Brain pericyte (primary cell): ENCODE measurements at regions not wholly inside any gene's neighbourhood (a gene's known extent, or its start where the extent isn't known, plus 50 kb on each side); places are given as distances from the start of the nearest gene placed in this dataset.

Source experiments
- DNase-seq: peaks from one replicate; pipeline ENCODE4 v3.0.0-alpha.2; 2012; ENCODE audit warnings: low read depth, low spot score

DNA sequence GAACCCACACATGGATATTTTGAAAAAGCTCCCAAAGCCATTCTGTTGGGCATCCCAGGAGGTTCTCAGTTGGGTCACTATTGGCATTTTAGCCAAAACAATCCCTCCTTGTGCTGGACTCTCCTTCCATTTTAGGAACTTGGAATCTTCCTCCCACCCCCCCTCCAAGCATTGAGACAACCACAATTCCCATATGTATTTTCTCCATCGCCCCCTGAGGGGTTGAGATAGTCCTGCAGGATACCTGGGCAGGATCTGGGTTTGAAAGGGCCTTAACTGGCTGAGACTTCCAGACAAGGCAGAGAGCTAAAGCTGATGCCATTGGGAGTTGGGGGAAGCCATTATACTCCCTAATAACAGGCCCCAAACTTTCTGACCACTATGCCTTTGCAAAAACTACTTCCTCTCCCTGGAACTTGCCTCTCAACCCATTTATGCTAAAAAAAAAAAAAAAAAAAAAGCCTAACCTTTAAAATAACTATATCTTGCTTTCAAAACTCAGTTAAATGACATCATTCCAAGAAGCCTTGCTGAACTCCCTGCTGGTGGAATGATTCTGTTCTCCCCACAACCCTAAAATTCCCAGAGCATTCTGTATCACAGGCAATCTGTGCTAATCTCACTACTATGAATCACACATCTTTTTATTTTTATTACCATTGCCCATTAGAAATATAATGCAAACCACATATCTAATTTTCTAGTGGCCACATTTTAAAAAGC lies 77.5 kb upstream of the PDE1C start:
- DNase-seq = no peak

DNA sequence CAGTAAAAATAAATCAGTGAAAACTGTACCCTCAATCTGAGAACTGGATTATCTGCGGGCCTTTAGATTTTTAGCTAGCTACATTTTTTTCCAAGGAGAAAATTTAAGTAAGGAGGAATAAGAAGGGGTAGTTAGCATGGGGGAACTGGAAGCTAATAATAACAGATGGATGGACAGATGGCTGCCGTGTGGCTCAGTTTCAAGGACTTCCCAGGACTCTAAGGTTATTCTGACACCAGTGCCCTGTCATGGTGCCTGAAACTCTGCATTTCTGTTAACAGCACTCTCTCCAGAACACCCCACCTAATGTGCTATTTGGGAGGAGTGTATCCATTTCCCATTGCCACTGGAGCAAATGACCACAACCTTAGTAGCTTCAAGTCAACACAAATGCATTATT lies 75.7 kb upstream of the PDE1C start:
- DNase-seq = no peak

DNA sequence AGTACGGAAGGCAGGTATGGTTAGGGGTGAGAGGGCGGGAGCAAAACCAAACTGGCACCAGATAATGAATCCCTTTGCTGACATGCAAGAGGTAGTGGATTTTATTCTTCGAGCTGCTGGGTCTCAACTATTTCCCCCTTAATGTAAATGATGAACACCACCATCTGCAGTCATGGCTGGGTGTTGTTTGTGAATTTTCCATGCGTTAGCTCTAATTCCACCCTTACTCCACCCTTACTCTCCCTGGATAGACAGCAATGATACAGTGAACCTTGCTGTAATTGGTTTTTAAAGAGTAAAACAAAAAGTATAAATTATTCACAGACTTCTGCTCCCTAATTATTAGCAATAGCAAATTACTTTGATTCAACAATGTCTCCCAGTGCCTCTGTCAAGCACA lies 74.5 kb upstream of the PDE1C start:
- DNase-seq = no peak

DNA sequence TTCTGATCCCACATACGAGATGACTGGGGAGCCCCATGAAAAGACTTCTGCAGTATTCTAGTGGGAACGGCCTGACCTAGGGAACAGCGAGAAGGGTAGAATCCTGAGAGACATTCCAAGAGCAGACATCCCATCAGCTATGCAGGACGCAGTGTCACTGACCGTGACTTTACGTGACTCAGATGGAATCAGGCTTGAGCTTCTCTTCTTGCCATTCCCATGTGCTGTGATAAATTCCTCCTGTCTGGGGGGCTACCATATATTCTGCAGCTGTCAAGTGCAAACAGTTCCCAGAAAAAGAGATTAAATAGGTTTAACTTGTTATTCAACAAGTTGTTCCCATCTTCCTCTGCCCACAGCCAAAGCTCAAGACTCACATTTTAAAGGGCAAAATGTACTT lies 73.1 kb upstream of the PDE1C start:
- DNase-seq = no peak

DNA sequence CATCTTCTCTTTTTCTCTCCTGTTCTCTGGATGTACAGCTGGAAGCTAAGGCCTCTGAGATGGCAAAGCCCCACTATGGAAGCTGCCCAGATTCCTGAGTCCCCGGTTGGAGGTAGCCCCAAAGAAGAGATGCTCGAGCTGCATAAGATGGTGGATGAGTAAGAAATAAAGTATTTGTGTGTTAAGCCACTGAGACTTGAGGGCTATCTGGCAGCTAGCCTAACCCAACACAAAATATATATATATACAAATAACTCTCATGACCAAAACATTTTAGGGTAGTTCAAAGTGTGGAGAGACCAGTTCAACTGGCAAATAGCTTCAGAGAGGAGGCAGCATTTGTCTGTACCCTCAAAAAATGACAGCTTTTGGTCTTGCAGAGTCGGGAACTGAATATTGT lies 72.4 kb upstream of the PDE1C start:
- DNase-seq = no peak

DNA sequence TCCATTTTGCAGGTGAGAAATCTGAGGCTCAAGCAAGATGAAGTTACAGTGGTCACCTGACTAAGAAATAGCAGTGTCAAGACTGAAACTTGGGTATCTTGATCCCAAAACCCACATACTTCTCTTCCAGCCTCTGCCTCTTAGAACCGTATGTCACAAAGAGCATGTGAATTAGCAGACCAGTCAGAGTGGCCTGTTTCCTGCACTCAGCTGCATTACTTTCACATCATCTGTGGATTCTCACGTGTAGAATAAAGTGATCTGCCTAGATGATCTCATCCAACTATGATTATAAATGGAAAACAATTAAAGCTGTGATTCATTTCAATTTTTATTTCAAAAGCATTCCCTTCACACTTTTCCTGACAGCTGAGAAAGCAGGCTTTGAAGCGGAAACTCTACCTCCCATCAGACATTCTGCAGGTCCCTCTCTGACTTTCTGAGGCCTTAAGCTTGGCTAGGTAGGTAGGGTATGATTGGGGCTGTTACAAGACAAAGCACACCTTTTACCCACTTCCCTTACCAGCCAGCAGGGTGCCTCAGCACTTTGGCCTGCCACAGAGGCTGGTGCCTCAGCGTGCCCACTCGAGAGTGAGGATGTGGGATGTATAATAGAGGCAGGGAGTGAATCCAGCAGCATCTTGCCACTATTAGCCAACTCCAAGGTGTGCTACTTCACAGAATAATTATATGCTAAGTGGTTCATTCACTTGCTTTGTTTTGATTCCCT lies 70.2 kb upstream of the PDE1C start:
- no peak for DNase-seq

DNA sequence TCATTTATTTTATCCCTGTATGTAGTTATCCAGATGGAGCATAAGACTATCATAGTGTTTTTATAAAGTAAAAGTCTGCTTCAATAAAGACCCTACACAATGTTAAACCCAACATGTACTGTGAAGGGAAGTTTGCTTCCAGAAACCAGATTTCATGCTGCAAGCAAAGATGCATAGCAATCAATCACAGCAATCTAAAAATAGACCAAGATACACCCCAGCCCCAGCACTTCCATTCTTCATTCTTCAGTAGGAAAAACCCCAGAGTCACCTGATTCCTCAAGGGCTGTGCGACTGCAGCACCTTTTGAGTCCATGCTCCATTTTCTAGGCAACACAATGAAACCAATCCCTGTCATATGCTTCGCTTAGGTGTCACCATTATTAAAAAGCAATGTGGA lies 66.9 kb upstream of the PDE1C start:
- no peak for DNase-seq

DNA sequence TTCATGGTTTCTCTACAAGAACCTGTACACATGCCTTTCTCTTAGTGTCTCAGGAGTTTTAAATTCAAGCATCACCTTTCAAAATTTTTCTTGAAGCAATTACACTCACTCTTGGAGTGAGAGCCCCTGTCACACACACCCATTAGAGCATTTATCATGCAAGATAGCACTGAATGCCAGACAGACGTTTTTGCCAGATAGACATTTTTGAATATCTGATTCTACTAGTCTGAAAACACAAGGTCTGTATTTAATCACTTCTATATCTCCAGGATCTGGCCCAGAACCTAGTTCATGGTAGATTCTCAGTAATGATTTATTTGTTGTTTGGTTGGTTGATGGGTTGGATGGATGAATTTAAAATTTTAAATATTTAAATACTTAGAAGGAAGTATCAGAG lies 60.9 kb upstream of the PDE1C start:
- DNase-seq = no peak

DNA sequence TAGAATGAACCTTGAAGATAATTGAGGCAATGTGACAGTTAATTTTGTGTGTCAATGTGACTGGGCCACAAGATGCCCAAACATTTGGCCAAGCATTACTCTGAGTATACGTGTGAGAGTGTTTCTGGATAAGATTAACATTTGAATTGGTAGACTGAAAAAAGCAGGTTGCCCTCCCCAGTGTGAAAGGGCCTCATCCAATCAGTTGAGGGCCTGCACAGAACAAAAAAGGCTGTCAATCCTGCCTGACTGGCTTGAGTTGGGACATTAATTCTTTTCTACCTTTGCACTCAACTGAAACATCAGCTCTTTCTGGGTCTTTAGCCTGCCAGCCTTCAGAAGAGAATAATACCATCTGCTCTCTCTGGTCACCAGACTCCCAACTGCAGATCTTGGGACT lies 56.6 kb upstream of the PDE1C start:
- DNase-seq = no peak
